ENCODE measurements at regions not wholly inside any gene's neighbourhood (a gene's known extent, or its start where the extent isn't known, plus 50 kb on each side); places are given as distances from the start of the nearest gene placed in this dataset.
A peak's percentile ranks its signal among the peaks of the same experiment; 100 is the strongest.

DNA sequence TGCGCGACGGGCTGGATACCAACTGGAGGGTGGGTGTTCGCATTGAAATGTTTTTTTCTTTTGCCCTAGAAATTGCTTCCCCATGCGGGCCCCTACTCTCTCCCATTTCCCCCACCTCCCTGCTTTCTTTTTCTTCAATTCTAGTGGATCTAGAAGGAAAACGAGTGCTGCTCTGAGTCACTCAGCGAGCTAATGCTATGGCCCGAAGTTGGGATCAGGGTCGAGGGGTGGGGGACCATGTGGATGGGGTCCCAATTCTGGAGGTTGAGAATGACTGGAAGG lies 71.5 kb downstream of the SOX4 start:
- Histone ChIP-seq H3K4me3 (peak overlapping the region; percentile 53; the same call in 2 of the 3 replicates), H3K27ac (peak overlapping the region in 1 of 2 experiments; percentile 86; a peak in 4 of 6 replicates), H3K4me2 (peak overlapping the region; percentile 84), H3K4me1 (peaks cover 3% of the 10 kb centered on the region; the same call in 1 of the 3 replicates), H3K9me3 (no peaks in the 10 kb centered on the region)
- ChIA-PET POLR2A (no interaction called here), CTCF (no interaction called here)
- WGBS (ENCODE audit: missing lambda C conversion rate): 61% methylated on average over 9 of the region's 9 CpGs
- FAIRE-seq: no peak
- no peak for DNase-seq (ENCODE audit: low read depth in 1 of 2, low spot score in 1 of 2)
- no peak for TF ChIP-seq REST (IDR thresholded peaks at IDR 0.05)
- no peak for TF ChIP-seq RCOR1 (IDR thresholded peaks at IDR 0.05; ENCODE audit: low read depth, low read length)
- no peak for TF ChIP-seq PHF8 (IDR thresholded peaks at IDR 0.05; ENCODE audit: borderline replicate concordance, low read depth)
- no peak for TF ChIP-seq HDAC2 (IDR thresholded peaks at IDR 0.05)
- TF ChIP-seq ZC3H11A (IDR thresholded peaks at IDR 0.05): no peak
- peak in 1 of 2 experiments; percentile 19; a peak in 2 of 6 replicates for ATAC-seq

GRCh38 chr6:21665392-21666200 lies 72.0 kb downstream of the SOX4 start:
- Histone ChIP-seq H3K4me1 (peaks cover 3% of the 10 kb centered on the region; the same call in 1 of the 3 replicates), H3K4me3 (no peak overlapping the region), H3K27ac (no peak overlapping the region), H3K4me2 (no peak overlapping the region; the same call in 2 of the 3 replicates), H3K9me3 (no peaks in the 10 kb centered on the region)
- ChIA-PET CTCF (no interaction called here), POLR2A (no interaction called here)
- FAIRE-seq: no peak
- TF ChIP-seq JUN (IDR thresholded peaks at IDR 0.05): no peak
- no peak for TF ChIP-seq CEBPB (IDR thresholded peaks at IDR 0.05)
- TF ChIP-seq, protein P1, sequence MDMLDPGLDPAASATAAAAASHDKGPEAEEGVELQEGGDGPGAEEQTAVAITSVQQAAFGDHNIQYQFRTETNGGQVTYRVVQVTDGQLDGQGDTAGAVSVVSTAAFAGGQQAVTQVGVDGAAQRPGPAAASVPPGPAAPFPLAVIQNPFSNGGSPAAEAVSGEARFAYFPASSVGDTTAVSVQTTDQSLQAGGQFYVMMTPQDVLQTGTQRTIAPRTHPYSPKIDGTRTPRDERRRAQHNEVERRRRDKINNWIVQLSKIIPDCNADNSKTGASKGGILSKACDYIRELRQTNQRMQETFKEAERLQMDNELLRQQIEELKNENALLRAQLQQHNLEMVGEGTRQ (IDR thresholded peaks at IDR 0.05): no peak
- no peak for TF ChIP-seq REST (IDR thresholded peaks at IDR 0.05)
- TF ChIP-seq PBX3 (IDR thresholded peaks at IDR 0.05): no peak
- TF ChIP-seq EHMT2 (IDR thresholded peaks at IDR 0.05; ENCODE audit: low read depth): no peak
- TF ChIP-seq ZC3H11A (IDR thresholded peaks at IDR 0.05): no peak
- no peak for ATAC-seq
- no peak for DNase-seq (ENCODE audit: low read depth in 1 of 2, low spot score in 1 of 2)
- WGBS (ENCODE audit: missing lambda C conversion rate): 83% methylated on average over 24 of the region's 37 CpGs

- no peak for FAIRE-seq
- ATAC-seq: no peak
- POLR2A ChIA-PET: no interaction called here
- CTCF ChIA-PET: no interaction called here
- WGBS (ENCODE audit: missing lambda C conversion rate): 86% methylated on average over 21 of the region's 33 CpGs
- peaks cover 3% of the 10 kb centered on the region; the same call in 1 of the 3 replicates for H3K4me1 ChIP-seq
- H3K9me3 ChIP-seq: no peaks in the 10 kb centered on the region
- H3K27ac ChIP-seq: no peak overlapping the region
- H3K4me2 ChIP-seq: no peak overlapping the region
- DNase-seq (ENCODE audit: low read depth in 1 of 2, low spot score in 1 of 2): no peak
- H3K4me3 ChIP-seq: no peak overlapping the region
- TF ChIP-seq EHF (CRISPR knock-in tag; IDR thresholded peaks at IDR 0.05) (no peak), POLR2A (IDR thresholded peaks at IDR 0.05; ENCODE audit: low read length) (no peak), TFCP2L1 (CRISPR knock-in tag; IDR thresholded peaks at IDR 0.05) (no peak), KDM1A (IDR thresholded peaks at IDR 0.05; ENCODE audit: low read depth) (no peak), KDM5A (IDR thresholded peaks at IDR 0.05) (no peak), HOXB5 (CRISPR knock-in tag; IDR thresholded peaks at IDR 0.05) (no peak), CTCF (IDR thresholded peaks at IDR 0.05) (no peak), GATA3 (IDR thresholded peaks at IDR 0.05; ENCODE audit: borderline replicate concordance) (no peak), PBX3 (IDR thresholded peaks at IDR 0.05) (no peak), CHD2 (IDR thresholded peaks at IDR 0.05; ENCODE audit: low read length, partially characterized antibody) (no peak)
Measured at GRCh38 chr6:21666201-21666691, 72.7 kb downstream of the SOX4 start.

Measured in A549 (cell line).